ENCODE measurements at regions not wholly inside any gene's neighbourhood (a gene's known extent, or its start where the extent isn't known, plus 50 kb on each side); places are given as distances from the start of the nearest gene placed in this dataset.

- TF ChIP-seq CTCF (IDR thresholded peaks at IDR 0.05) = no peak
- no peak for TF ChIP-seq POLR2AphosphoS5 (IDR thresholded peaks at IDR 0.05; ENCODE audit: insufficient read depth in 1 of 2, low read depth in 1 of 2)
- TF ChIP-seq POLR2A (IDR thresholded peaks at IDR 0.05) = no peak
Measured at GRCh38 chr14:101056446-101056845, 152.9 kb upstream of the RTL1 start.

Measured in vagina (tissue), 2 donors.